CD4-positive, alpha-beta T cell treated with Interleukin-17A for 1 hour (primary cell): ENCODE measurements at regions not wholly inside any gene's neighbourhood (a gene's known extent, or its start where the extent isn't known, plus 50 kb on each side); places are given as distances from the start of the nearest gene placed in this dataset.
"Not testable (repeated sequence)": the region's sequence is repeated elsewhere in the genome, so short reads cannot be mapped to it uniquely, and the experiment has no call there.

Experiments used
- DNase-seq: peaks from one replicate; pipeline ENCODE4 v3.0.0-alpha.2; 2020

DNA sequence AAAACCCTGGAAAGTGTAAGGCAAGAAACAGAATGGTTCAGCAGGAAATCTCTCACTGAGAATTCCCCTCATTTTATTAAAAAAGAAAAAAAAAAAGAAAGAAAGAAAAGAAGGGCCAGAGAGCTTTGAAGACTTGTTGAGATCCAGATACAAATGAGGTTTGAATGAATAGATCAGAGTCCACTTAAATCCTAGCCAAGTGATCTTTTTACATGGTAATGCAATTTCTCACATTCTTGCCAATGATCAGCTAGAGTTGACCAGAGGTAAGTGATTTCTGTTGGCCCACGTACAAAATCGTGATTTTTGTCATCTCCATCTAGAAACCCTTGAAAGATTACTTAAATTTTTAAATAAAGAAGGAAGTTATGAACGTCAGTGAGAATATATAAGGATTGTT, 261.5 kb upstream of the PCSK5 start:
- DNase-seq = no peak

DNA sequence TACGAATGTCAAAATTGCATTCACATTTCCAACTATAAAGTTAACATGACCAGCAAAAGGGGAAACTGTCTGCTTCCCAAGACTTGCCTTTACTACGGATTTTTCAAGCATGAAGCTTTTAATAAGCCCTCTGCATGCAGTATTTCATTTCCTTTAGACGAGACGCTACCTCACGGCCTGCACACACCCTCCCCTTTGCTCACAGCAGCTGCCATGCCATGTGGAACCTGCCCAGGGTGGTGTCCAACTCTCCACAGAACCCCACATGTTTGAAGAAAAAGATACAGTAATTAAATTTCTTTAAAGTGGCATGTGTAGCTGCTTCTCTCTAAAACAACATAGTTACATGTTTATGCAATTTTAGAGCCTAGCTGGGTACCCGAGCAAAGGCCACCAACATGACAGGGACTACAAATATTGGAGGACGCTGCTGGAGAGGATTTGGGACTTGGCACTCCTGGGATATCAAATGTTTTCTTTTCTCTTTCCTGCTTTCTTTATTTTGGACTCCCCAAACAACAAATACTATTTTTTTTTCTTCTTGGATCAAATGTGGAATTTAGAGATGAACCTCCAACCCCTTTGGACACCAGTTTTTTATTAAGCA, 256.9 kb upstream of the PCSK5 start:
- no peak for DNase-seq

DNA sequence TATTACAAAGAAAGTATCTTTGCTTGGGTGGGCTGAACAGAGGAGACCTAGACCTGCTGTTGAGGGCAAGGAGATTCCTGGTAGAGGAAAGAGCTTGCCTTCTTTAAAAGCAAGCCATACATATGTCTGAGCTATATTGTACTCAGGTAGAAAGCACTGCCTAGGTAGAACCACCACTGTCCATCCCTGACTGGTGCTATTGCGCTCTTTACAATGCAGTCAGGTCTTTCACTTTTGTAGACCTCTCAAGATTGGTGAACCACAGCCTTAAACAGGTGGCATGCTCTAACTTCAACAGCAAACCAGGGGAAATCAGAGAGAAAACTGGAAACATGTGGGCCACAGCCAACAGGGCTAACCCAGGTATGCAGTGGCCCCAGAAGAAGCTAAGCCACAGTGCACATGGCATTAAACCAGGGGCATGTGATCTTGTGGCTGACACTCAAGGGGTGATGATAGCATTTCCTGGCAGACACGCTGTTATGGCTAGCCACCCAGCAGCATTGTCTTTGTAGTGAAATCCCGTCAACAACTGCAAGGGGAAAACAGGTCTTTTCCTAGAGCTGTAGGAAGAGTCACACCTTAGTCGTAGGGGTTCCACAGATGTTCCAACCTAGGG, 253.9 kb upstream of the PCSK5 start:
- no peak for DNase-seq

DNA sequence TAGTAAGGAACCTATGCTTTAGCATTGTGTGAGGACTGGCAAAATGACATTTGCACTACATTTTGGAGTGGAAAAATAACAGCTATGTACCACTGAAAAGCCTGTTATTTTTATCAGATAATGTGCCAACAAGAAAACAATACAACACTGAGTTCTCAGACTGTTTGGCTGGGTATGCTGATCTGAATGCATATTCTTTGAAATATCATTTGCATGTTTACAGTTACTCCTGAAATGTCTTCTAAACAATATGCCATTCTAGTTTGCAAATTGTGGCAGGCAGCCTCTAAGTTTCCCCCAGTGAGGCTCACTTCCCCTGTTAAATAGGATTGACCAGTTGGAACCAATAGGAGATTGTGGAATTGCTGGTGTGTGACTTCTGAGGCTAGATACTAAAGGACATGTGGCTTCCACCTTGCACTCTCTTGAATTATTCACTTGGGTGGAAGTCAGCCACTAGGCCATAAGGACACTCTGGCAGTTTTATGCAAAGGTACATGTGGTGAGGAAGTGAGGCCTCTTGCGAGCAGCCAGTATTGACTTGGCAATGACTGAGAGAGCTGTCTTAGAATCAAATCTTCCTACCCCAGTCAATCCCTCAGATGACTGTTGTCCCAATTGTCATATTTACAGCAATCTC, 250.4 kb upstream of the PCSK5 start:
- no peak for DNase-seq

DNA sequence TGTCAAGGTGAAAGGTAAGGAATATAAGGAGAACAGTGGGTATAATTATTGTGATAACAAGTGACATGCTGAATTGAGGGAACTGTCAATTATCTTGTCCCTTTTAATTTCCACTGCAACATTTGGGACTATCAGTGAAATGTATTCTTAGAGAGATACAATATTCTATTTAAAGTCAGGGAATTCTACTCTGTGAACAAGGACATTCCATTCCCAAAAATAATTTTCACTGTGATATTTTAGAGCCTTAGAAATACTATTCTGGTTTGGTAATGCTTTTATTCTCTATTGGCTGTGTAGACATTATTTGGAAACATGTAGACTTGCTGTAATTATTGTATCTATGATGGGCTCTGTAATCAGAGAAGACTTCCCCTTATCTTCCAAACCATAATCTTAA, 248.0 kb upstream of the PCSK5 start:
- DNase-seq = no peak

DNA sequence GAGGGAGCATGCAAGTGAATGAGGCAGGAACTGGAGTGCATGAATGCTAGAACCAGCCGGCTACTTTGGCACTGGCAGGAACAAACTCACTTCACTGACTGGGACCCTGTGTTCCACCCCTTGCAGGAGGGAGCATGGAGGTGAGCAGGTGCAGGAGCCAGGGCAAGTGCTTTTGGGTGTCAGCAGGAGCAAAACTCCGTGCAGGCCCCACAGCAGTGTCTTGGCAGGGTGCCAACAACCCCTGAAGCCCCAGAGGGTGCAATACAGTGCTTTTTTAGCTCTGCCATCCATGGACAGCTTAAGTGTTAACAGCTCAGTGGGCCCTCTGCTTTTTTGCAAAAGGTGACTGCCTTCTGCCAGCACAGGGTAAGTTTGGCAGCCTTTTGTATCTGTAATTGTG, 245.8 kb upstream of the PCSK5 start:
- no peak for DNase-seq

DNA sequence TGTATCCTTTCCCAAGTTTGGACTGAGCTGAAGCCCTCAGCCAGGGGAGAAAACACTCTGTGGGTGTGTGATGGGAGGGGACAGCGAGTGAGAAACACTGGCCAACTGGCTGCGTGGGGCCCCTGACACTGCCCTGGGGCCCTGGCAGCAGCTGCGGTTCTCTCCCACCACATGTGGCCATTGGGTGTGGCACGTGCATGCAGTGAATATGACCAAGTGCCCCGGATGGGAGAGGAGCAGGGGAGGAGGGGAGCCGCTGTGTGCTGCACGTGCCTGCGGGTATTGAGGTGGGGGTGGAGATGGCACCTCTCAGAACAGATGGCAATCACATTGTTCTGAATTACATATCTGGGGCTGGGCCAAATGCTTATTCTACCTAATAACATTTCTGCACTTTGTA, 242.4 kb upstream of the PCSK5 start:
- DNase-seq = no peak

DNA sequence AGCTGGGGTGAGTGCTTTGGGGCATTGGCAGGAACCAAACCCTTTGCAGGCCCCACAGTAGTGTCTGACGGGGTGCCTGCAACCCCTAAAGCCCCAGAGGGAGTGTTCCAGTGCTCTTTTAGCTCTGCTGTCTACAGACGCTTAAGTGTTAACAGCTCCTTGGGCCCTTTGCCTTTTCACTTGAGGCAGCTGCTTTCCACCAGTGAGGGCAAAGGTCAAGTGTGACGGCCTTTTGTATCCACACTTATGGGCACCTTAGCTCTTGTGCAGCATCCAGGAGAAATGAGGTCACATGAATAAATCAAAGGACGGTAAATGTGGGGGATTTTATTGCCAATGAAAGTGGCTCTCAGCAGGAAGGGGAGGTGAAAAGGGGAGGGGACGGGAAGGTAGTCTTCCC, 241.4 kb upstream of the PCSK5 start:
- no peak for DNase-seq

DNA sequence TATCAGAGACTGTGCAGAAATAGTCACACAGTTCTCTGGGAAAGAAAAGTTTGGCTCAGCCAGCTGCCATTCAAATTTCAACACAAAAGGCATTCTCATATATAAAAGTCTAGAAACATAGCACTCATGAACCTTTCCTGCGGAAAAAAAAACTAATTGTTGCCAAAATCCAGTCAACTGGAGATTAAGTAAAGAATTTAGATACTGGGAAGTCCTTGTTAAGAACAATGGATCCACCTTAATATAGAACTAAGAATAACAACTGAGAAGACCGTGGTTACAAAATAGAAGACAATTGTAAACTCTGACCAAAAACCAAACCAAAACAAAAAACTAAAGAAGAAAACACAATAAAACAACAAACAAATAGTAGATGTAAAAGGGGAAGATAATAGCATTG, 238.8 kb upstream of the PCSK5 start:
- no peak for DNase-seq

DNA sequence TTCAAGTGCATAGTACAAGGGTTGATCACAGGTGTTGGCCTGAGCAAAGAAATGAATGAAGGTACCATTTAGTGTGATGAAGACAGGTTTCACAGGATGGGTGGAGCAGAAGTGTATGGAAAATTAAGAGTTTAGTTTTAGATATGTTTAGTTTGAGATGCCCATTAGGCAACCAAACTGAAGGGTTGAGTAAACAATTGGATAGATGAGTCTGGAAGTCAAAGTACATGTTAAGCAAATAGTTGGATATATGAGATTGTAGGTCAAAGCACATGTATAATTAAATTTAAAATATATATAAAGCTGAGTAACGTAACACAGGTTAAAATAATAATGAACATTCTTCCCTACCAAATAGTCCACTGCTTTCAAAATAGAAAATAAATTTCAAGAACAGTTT, 237.1 kb upstream of the PCSK5 start:
- DNase-seq = no peak

DNA sequence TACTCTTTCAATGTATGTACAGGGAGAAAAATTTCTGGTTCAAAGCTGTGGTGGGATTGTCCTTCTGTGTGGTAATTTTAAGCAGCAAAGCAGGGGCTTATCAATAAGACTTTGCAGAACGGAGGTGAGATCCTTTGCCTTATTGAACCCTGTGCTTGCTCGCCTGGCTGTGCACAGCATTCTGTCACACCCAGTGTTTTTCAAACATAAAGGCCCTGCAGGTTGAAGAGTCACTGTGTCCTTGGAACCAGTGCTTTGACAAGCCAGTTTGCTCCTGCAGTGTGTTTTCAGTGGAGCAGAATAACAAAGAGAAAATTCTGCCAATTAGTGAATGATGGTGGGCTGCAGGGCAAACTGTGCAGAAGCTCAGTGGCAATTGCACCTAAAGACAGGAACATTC, 236.7 kb upstream of the PCSK5 start:
- DNase-seq = no peak

DNA sequence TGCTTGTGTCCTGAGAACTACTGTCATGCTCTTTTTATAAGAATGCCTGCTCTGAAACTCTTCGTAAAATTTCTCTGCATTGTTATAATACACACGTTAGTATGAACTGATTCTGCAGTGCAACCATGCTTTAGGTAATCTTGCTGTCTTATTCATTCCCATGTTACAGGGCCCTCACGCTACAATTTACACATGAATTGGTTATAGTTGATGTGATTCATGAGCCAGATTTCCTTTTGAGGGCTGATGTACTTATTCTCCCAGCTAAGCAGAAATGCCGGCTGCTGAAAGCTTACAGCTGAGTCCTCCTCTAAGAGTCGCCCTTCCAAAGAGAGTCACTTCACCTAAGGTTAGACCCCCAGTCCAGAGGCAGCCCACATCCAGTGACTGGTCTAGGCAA, 233.5 kb upstream of the PCSK5 start:
- no peak for DNase-seq

DNA sequence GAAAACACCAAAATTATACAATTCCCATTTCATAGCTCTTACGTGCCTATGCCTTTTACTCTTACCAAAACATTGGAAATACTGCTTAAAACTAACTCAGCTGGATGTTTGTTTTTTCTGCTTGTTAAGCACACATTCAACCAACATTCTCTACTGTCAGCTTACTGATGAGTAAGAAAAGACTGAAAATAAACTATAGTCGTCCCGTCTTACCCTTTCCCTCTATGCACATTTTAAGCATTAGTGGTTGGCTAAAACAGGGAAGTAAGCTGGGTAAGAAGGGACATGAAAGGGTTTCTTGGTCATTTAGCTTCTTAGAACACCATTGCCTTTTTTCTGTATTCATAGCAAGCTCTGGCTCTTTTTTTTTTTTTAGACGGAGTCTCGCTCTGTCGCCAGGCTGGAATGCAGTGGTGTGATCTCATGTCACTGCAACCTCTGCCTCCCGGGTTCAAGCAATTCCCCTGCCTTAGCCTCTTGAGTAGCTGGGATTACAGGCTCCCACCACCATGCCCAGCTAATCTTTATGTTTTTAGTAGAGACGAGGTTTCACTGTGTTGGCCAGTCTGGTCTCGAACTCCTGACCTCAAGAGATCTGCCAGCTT, 232.1 kb upstream of the PCSK5 start:
- DNase-seq = no peak

DNA sequence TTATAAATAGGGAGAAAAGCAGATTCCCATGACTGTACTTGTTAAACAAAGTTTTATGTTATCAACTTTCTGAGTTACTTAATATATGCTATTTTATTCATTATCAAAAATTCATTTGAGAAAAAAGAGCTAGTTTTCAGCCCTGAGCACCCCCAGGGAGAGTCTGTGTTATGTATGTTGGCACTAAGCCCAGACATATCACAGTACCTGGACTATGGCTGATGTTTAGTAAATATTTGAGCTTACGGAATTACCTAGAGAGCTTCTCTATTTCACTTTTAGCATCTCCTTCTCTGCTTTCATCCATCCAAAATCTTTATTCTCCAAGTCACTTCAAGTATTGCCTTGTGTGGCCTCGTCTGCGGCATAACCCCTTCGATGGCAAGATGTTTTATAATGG, 225.9 kb upstream of the PCSK5 start:
- no peak for DNase-seq

DNA sequence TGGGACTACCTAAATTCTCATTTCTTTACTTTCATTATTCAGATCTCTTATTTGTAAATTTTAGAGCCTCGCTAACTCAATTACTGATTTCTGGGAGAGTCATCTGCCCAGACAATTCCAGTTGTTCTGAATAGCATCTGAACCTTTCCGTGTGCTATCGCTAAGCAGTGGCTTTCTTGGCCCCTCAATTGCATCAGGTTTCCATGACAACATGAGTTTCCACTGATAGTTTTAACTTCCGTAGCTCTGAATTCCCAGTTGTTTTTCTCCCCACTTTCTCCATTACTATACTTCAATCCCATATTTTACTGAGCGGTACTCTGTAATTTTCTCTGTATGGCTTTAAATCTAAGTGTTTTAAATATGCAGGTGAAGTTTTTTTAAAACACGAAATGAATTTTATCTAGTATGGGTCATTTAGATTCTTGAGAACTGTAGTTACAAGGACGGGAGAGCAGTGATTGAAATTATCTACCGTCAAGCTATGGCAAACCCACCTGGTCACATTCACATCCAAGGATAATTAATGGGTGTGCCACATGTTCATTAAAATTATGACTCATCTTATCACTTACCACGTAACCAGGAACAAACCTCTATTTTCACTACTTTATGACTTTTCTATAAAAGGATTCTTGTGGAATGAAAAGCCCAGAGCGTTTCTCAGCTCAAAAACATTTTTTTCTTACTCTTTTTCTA, 223.5 kb upstream of the PCSK5 start:
- no peak for DNase-seq

DNA sequence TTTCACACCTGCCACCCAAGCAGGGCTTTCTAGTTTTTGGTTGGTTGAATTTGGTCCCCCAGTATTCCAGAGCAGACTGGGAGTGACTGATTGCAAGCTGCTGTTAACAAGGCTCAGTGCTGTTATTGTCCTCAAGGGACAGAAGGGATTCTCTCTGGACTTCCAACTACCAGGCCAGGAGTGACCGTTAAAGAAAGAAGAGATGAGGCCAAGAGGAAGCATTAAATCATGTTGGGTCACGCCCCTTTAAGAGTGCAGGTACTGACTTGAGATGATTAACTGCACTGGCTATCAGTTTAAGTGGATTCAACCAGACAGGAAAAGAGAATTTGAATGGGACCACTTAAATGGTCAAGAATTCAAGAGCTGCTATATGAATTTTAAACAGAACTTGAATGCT, 220.8 kb upstream of the PCSK5 start:
- no peak for DNase-seq

DNA sequence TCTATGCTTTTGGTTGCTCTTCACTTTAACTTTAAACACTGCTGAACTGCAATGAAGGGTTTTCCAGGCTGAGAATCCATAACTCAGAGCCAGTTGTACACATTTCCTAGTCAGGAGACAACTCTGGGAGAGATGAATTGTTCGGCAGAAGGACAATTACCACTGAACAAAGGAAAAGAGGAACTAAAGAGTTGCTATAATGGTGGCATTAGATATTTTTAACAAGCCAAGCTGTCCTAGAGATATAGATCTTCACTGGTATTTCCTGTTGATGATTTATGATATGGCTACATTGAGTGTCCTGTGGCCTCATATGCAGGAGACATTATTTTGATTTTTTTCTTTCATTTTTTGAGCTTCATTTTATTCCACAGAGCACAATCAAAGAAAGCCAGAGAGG, 219.1 kb upstream of the PCSK5 start:
- DNase-seq = no peak

DNA sequence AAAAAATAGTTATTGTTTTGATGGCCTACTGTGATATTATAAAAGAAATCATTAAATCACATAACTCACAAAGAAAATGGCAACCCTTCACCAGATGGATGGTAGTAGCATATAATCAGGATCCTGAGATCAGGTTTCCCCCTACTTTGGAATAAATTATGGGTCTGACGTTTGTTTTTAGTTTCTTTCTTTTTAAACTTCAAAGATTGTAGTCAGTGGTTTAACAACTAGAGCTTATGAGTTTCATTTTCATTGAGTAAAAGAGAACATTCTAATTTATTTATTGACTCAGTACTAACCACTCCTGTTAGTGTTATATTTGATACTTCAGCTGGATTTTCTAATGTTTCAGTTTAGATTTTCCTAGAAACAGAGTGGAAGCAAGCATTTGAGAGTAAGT, 218.0 kb upstream of the PCSK5 start:
- DNase-seq = no peak

DNA sequence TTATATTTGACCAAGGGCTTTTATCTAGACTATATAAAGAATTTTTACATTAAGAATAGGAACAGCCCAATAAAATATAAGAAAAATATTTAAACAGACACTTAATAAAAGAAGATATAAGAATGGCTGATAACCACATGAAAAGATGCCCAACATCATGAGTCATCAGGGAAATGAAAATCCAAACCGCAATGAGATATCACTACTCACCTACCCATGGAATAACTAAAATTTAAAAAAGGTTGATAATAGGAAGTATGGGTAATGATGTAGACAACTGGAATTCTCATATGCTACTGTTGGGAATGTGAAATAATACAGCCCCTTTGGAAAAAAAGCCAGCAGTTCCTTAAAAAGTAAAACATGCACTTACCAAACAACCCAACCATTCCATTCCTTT, 206.9 kb upstream of the PCSK5 start:
- DNase-seq = no peak

DNA sequence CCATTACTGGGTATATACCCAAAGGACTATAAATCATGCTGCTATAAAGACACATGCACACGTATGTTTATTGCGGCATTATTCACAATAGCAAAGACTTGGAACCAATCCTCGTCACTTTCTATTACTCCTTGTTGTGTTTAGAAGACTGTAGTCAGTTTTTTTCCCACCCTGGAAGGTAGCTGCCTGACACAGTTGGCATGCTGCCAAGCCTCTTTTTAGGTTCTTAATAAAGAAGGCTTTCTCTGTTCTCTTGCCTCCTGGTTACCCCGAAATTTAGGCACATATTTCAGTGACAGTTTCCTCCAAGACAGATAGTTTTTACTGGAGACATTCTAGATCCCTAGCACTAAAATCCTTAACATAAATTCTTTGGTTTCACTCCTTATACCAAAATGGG, 205.4 kb upstream of the PCSK5 start:
- DNase-seq = no peak

DNA sequence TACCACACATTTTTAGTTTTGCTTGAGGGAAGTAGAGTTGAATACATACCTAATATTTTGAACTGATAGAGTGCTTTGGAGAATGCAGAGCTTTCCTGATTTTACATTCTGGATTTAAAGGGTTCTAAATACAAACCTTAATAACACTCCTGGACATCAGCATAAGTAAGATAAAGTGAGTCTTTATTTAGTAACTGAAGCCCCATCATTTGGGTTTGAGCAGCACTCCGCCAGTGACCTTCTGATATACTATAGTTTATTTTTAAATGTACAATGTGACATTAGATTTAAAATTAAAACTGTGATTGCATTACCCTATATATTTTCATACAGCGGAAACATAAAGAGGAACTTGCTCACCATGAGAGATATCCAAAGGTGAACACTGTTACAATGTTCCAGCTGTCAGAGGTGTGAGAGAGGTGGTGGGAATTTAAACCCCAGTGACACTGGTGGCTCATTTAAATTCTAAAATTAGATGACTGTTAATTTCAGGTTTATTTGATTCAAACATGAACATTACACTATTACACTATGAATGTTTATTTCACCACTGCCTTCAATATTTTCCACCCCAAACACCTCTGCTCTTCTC, 203.0 kb upstream of the PCSK5 start:
- DNase-seq = no peak

DNA sequence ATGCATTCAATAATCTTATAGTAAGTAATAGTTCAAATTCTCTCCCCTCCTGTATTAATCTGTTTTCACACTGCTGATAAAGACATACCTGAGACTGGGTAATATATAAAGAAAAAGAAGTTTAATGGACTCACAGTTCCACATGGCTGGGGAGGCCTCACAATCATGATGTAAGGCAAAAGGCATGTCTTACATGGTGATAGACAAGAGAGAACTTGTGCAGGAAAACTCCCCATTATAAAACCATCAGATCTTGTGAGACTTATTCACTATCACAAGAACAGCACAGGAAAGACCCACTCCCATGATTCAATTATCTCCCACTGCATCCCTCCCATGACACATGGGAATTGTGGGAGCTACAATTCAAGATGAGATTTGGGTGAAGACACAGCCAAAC, 199.9 kb upstream of the PCSK5 start:
- not testable (repeated sequence) for DNase-seq

DNA sequence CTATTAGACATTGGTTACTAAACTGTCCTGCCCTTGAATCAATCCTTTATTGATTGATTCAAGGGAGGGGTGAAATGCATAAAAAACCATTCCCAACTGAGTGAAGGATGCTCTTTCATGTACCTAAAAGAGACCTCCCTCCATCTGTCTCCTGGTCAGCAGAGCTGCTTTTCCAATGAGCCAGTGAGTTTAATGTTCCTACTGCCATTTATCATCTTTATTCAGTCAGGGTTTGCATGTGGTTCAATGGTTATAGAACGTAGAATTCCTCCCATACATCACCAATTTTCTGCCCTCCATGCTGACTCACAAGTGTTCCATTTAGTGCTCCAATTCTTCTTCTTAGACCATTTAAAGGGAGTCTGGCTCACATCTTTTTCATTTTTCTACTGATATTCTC, 199.1 kb upstream of the PCSK5 start:
- no peak for DNase-seq

DNA sequence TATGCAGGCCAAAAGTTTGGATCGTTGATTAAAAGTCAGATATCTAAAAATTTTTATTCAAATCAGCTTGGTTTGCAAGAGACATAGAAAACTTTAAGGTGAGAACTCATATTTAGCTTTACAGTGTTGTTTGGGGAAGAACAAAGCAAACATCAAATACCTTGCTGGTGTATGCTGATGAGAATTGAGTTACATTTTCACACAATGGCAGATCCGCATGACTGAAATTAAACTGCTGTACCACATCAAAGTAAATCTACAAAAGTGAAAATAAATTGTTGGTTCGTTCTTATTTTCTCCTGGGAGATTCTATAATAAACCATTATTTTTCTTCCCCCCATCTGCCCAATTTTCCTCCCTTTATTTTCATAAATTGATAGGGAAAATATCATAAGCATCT, 198.2 kb upstream of the PCSK5 start:
- no peak for DNase-seq
